ENCODE measurements at regions not wholly inside any gene's neighbourhood (a gene's known extent, or its start where the extent isn't known, plus 50 kb on each side); places are given as distances from the start of the nearest gene placed in this dataset.
A peak's percentile ranks its signal among the peaks of the same experiment; 100 is the strongest.

DNA sequence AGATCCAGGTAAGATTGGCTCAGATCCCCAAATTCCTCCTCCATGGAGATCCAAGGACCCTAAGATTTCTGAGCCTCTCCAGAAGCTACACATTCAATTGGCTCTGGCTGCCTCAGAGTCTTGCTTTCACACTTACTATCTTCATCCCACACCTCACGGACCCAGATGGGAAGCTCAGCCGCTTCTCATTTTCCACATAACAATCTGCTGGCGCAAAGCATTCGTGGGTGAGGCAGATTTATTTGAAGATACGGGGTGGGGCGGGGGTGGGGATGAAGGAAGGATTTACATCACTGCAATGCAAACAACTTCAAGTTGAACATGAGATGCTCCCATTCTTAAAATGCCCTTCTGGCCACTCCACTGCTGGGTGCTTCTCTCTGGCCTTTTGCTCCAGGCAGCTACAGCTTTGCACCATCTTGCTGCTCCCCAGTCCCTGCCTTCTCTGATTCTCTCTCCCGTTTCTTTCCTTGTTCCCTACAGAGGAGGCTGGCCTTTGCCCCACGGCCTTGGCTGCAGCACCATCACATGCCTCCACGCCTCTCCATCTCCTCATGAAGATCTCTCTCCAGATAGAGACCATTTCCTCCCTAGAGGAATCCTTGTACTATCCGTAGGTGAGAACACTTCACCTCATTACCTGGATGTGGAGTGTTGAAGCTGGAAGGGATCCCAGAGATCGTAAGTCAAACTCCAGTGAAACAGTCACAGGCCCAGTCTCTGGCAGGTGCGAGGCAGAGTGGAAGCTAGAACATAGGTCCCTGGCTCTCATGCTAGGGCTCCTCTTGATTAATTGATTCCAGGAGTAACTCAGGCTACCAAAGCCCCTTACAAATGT is 175.9 kb downstream of the RPLP1 start:
- FAIRE-seq = no peak
- Histone ChIP-seq H3K27ac (ENCODE audit: low read depth in 1 of 3, low read length in 2 of 3) (no peak overlapping the region), H3K4me1 (ENCODE audit: control insufficient read depth in 3 of 3, insufficient read depth in 2 of 3, low read depth in 1 of 3, low read length in 2 of 3) (peaks cover 0 to 5% (median 0%) of the 10 kb centered on the region in 3 donors), H3K9me3 (ENCODE audit: control insufficient read depth in 2 of 2, insufficient read depth in 1 of 2, low read depth in 1 of 2, low read length in 1 of 2) (no peaks in the 10 kb centered on the region), H3K27me3 (ENCODE audit: control insufficient read depth in 3 of 3, insufficient read depth in 3 of 3, low read length in 3 of 3) (peaks cover 0 to 2% (median 0%) of the 10 kb centered on the region in 3 donors), H3K4me3 (ENCODE audit: low read depth in 1 of 3, low read length in 3 of 3) (no peak overlapping the region), H3K36me3 (ENCODE audit: control insufficient read depth in 3 of 3, insufficient read depth in 2 of 3, low read depth in 1 of 3, low read length in 3 of 3) (no peaks in the 10 kb centered on the region)
- peak in 1 of 2 donors; percentile 74 for DNase-seq
- 19 to 57% (median 41%) methylated on average over 12 of the region's 12 CpGs for WGBS, 3 donors

DNA sequence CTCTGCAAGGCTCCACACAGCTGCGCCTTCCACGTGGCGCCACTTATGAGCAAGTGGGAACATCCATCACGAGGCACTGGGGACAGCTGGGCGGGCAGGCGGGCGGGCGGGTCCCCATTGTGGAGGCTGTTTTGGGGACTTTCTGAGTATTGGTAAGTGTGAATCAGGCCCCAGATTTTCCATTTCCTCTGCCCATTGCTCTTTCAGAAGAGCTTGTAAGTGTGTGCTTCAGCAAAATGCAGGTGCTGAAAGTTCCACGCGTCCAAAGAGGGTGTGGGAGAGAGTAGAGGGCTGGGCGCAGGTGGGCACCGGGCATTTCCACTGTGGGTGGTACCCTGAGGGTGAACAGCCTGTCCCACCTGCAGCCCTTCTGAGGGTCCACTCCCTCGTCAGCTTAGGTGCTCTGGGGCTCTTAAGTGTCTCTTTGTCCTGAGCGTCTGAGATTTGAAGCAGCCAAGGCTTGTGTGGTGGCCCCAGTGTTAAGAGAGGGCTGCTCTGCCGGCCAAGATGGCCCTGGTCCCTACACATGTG is 177.1 kb downstream of the RPLP1 start:
- FAIRE-seq (no peak), DNase-seq (no peak)
- Histone ChIP-seq H3K27me3 (ENCODE audit: control insufficient read depth in 3 of 3, insufficient read depth in 3 of 3, low read length in 3 of 3) (no peaks in the 10 kb centered on the region), H3K4me3 (ENCODE audit: low read depth in 1 of 3, low read length in 3 of 3) (no peak overlapping the region), H3K9me3 (ENCODE audit: control insufficient read depth in 2 of 2, insufficient read depth in 1 of 2, low read depth in 1 of 2, low read length in 1 of 2) (no peaks in the 10 kb centered on the region), H3K36me3 (ENCODE audit: control insufficient read depth in 3 of 3, insufficient read depth in 2 of 3, low read depth in 1 of 3, low read length in 3 of 3) (no peaks in the 10 kb centered on the region), H3K4me1 (ENCODE audit: control insufficient read depth in 3 of 3, insufficient read depth in 2 of 3, low read depth in 1 of 3, low read length in 2 of 3) (peaks cover 0 to 5% (median 0%) of the 10 kb centered on the region in 3 donors), H3K27ac (ENCODE audit: low read depth in 1 of 3, low read length in 2 of 3) (no peak overlapping the region)
- 82 to 90% (median 89%) methylated on average over 15 of the region's 15 CpGs for WGBS, 3 donors

DNA sequence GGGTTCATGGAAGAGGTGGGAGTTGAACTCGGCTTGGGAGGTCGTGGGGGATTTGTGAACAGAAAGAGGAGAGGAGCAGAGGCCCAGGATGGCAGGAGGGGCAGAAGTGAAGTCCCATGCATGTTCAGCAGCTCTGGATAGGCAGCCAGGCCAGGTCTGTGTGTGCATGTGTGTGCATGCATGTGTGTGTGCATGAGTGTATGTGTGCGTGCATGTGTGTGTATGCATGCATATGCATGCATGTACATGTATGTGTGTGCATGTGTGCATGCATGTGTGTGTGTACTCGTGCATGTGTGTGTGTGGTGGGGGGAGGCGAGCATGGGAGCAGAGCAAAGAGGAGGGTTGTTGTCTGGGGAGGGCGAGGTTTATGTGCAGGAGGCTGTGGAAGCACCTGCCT is 178.4 kb downstream of the RPLP1 start:
- peaks cover 0 to 4% (median 0%) of the 10 kb centered on the region in 3 donors for H3K27me3 ChIP-seq (ENCODE audit: control insufficient read depth in 3 of 3, insufficient read depth in 3 of 3, low read length in 3 of 3)
- no peak for DNase-seq
- no peak overlapping the region for H3K27ac ChIP-seq (ENCODE audit: low read depth in 1 of 3, low read length in 2 of 3)
- no peaks in the 10 kb centered on the region for H3K36me3 ChIP-seq (ENCODE audit: control insufficient read depth in 3 of 3, insufficient read depth in 2 of 3, low read depth in 1 of 3, low read length in 3 of 3)
- 76 to 78% (median 78%) methylated on average over 6 of the region's 6 CpGs for WGBS, 3 donors
- H3K4me3 ChIP-seq (ENCODE audit: low read depth in 1 of 3, low read length in 3 of 3) = no peak overlapping the region
- no peak for FAIRE-seq
- H3K9me3 ChIP-seq (ENCODE audit: control insufficient read depth in 2 of 2, insufficient read depth in 1 of 2, low read depth in 1 of 2, low read length in 1 of 2) = no peaks in the 10 kb centered on the region
- peaks cover 0 to 5% (median 0%) of the 10 kb centered on the region in 3 donors for H3K4me1 ChIP-seq (ENCODE audit: control insufficient read depth in 3 of 3, insufficient read depth in 2 of 3, low read depth in 1 of 3, low read length in 2 of 3)

DNA sequence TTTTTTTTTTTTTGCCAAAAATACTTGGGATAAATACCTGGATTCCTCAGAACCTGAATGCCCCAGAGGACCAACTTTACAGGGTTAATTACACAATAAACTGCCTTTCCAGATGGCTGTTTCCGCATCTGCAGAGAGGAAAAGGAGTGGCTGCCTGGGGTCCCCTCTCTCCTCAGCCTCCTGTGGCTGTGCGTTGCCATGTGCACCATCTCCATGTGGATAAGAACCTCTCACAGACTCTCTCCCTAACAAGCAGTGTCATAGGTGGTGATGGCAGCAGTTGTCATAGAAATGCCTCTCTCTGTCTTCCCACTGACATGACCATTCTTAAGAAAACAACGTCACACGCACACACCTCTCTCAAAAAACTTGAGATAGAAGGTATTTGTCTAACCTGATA is 179.4 kb downstream of the RPLP1 start:
- Histone ChIP-seq H3K4me1 (ENCODE audit: control insufficient read depth in 3 of 3, insufficient read depth in 2 of 3, low read depth in 1 of 3, low read length in 2 of 3) (no peaks in the 10 kb centered on the region), H3K27me3 (ENCODE audit: control insufficient read depth in 3 of 3, insufficient read depth in 3 of 3, low read length in 3 of 3) (peaks cover 0 to 4% (median 0%) of the 10 kb centered on the region in 3 donors), H3K9me3 (ENCODE audit: control insufficient read depth in 2 of 2, insufficient read depth in 1 of 2, low read depth in 1 of 2, low read length in 1 of 2) (no peaks in the 10 kb centered on the region), H3K27ac (ENCODE audit: low read depth in 1 of 3, low read length in 2 of 3) (no peak overlapping the region), H3K4me3 (ENCODE audit: low read depth in 1 of 3, low read length in 3 of 3) (no peak overlapping the region), H3K36me3 (ENCODE audit: control insufficient read depth in 3 of 3, insufficient read depth in 2 of 3, low read depth in 1 of 3, low read length in 3 of 3) (no peaks in the 10 kb centered on the region)
- DNase-seq (no peak), FAIRE-seq (no peak)
- 71 to 95% (median 84%) methylated on average over 4 of the region's 4 CpGs for WGBS, 3 donors

DNA sequence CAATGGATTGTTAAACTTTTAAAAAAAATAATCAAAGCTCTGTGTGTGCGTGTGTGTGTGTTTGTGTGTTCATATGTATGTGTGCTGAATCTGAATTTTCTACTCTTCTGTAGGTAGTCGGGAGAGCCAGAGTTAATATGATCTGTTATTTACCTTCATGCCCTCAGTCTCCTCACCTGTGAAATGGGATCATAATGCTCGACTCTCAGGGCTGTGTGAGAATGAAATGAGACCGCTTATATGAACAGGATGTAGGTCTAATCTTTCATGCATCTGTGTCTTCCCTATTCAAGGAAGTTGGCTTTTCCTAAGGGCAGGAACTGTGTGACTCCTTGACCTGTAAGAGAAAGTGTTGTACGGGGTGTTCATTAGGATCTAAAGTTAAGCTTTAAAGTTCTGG is 182.2 kb downstream of the RPLP1 start:
- FAIRE-seq (no peak), DNase-seq (no peak)
- 83 to 91% (median 87%) methylated on average over 5 of the region's 5 CpGs for WGBS, 3 donors
- no peak overlapping the region for H3K4me3 ChIP-seq (ENCODE audit: low read depth in 1 of 3, low read length in 3 of 3)
- no peaks in the 10 kb centered on the region for H3K36me3 ChIP-seq (ENCODE audit: control insufficient read depth in 3 of 3, insufficient read depth in 2 of 3, low read depth in 1 of 3, low read length in 3 of 3)
- no peak overlapping the region for H3K27ac ChIP-seq (ENCODE audit: low read depth in 1 of 3, low read length in 2 of 3)
- H3K27me3 ChIP-seq (ENCODE audit: control insufficient read depth in 3 of 3, insufficient read depth in 3 of 3, low read length in 3 of 3) = peaks cover 0 to 4% (median 0%) of the 10 kb centered on the region in 3 donors
- H3K4me1 ChIP-seq (ENCODE audit: control insufficient read depth in 3 of 3, insufficient read depth in 2 of 3, low read depth in 1 of 3, low read length in 2 of 3) = no peaks in the 10 kb centered on the region
- no peaks in the 10 kb centered on the region for H3K9me3 ChIP-seq (ENCODE audit: control insufficient read depth in 2 of 2, insufficient read depth in 1 of 2, low read depth in 1 of 2, low read length in 1 of 2)

DNA sequence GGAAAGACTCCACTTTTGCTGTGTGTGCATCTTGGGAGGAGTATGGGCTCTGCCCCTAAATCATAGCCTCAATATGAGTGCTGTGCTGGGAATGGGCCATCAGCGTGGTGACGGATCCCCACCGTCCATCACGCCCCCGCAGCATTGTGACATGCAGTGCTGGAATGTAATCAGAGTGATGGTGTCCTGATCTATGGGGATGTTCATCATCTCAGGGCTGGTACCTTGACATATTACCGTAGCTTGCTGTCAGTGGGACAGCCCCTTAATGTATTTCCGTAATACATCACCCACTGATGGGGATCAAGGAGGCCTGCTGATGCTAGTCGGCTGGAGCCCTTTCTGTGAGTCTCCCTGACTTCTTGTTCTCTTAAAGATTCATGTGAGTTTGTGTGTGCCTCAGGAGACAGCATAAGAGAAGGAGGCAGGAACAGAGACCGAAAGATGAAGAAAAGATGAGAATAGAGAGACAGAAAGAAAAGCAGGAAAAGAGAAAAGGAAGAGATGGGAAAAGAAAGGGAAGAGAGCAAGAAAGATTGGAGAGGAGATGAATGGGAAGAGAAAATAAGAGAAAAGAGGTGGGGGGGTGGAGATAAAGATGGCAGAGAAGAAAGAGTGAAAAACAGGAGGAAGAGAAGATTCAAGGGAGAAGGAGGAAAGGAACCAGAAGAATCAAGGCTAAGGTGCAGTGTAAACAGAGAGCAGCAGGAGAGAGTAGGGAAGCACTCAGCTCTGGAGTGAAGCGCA is 183.7 kb downstream of the RPLP1 start:
- Histone ChIP-seq H3K27me3 (ENCODE audit: control insufficient read depth in 3 of 3, insufficient read depth in 3 of 3, low read length in 3 of 3) (peaks cover 0 to 4% (median 0%) of the 10 kb centered on the region in 3 donors), H3K4me1 (ENCODE audit: control insufficient read depth in 3 of 3, insufficient read depth in 2 of 3, low read depth in 1 of 3, low read length in 2 of 3) (no peaks in the 10 kb centered on the region), H3K4me3 (ENCODE audit: low read depth in 1 of 3, low read length in 3 of 3) (no peak overlapping the region), H3K36me3 (ENCODE audit: control insufficient read depth in 3 of 3, insufficient read depth in 2 of 3, low read depth in 1 of 3, low read length in 3 of 3) (no peaks in the 10 kb centered on the region), H3K27ac (ENCODE audit: low read depth in 1 of 3, low read length in 2 of 3) (no peak overlapping the region), H3K9me3 (ENCODE audit: control insufficient read depth in 2 of 2, insufficient read depth in 1 of 2, low read depth in 1 of 2, low read length in 1 of 2) (no peaks in the 10 kb centered on the region)
- WGBS, 3 donors = 85 to 95% (median 93%) methylated on average over 10 of the region's 10 CpGs
- DNase-seq (no peak), FAIRE-seq (no peak)

DNA sequence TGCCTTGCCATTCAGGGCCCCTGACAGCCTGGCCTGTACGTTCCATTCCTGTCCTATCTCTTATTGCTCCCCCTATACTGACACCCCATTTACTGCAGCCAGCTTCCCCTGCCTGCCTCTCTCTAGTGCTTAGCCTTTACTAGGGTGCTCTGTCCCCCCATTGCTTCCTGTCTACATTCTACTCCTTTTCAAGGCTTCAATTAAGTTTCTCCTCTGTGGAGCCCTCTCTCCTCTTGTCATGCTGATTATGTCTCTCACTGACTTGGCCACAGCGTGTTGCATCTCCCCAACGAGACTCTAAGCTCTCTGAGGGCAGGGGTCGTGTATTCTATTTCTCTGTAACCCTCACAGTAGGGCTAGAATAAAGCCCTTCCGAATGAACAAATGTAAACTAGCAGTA is 185.2 kb downstream of the RPLP1 start:
- 89 to 95% (median 89%) methylated on average over 5 of the region's 5 CpGs for WGBS, 3 donors
- H3K36me3 ChIP-seq (ENCODE audit: control insufficient read depth in 3 of 3, insufficient read depth in 2 of 3, low read depth in 1 of 3, low read length in 3 of 3) = no peaks in the 10 kb centered on the region
- peaks cover 0 to 4% (median 0%) of the 10 kb centered on the region in 3 donors for H3K27me3 ChIP-seq (ENCODE audit: control insufficient read depth in 3 of 3, insufficient read depth in 3 of 3, low read length in 3 of 3)
- H3K9me3 ChIP-seq (ENCODE audit: control insufficient read depth in 2 of 2, insufficient read depth in 1 of 2, low read depth in 1 of 2, low read length in 1 of 2) = no peaks in the 10 kb centered on the region
- H3K27ac ChIP-seq (ENCODE audit: low read depth in 1 of 3, low read length in 2 of 3) = no peak overlapping the region
- FAIRE-seq (no peak), DNase-seq (no peak)
- no peak overlapping the region for H3K4me3 ChIP-seq (ENCODE audit: low read depth in 1 of 3, low read length in 3 of 3)
- no peaks in the 10 kb centered on the region for H3K4me1 ChIP-seq (ENCODE audit: control insufficient read depth in 3 of 3, insufficient read depth in 2 of 3, low read depth in 1 of 3, low read length in 2 of 3)

DNA sequence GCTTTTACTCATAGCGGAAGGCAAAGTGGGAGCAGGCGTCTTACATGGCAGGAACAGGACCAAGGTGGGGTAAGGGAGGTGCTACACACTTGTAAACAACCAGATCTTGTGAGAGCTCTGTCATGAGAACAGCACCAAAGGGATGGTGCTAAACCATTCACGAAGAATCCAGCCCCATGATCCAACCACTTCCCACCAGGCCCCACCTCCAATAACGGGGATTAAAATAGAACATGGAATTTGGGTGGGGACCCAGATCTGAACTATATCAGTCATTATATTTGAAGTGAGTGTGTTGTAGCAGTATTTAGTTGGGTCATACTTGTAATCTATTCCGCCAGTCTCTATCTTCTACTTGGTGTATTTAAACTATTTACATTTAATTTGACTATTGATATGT is 190.9 kb downstream of the RPLP1 start:
- WGBS, 3 donors = 83 to 93% (median 93%) methylated on average over 5 of the region's 5 CpGs
- Histone ChIP-seq H3K9me3 (ENCODE audit: control insufficient read depth in 2 of 2, insufficient read depth in 1 of 2, low read depth in 1 of 2, low read length in 1 of 2) (no peaks in the 10 kb centered on the region), H3K36me3 (ENCODE audit: control insufficient read depth in 3 of 3, insufficient read depth in 2 of 3, low read depth in 1 of 3, low read length in 3 of 3) (no peaks in the 10 kb centered on the region), H3K27me3 (ENCODE audit: control insufficient read depth in 3 of 3, insufficient read depth in 3 of 3, low read length in 3 of 3) (peaks cover 0 to 4% (median 1%) of the 10 kb centered on the region in 3 donors), H3K27ac (ENCODE audit: low read depth in 1 of 3, low read length in 2 of 3) (no peak overlapping the region), H3K4me1 (ENCODE audit: control insufficient read depth in 3 of 3, insufficient read depth in 2 of 3, low read depth in 1 of 3, low read length in 2 of 3) (no peaks in the 10 kb centered on the region), H3K4me3 (ENCODE audit: low read depth in 1 of 3, low read length in 3 of 3) (no peak overlapping the region)
- FAIRE-seq (no peak), DNase-seq (no peak)

Measured in small intestine (tissue), 7 donors.